ENCODE measurements at regions not wholly inside any gene's neighbourhood (a gene's known extent, or its start where the extent isn't known, plus 50 kb on each side); places are given as distances from the start of the nearest gene placed in this dataset.
"Not testable (repeated sequence)": the region's sequence is repeated elsewhere in the genome, so short reads cannot be mapped to it uniquely, and the experiment has no call there.

GRCh38 chr12:89151536-89151935 is 200.8 kb downstream of the DUSP6 start:
- DNase-seq, result no peak

DNA sequence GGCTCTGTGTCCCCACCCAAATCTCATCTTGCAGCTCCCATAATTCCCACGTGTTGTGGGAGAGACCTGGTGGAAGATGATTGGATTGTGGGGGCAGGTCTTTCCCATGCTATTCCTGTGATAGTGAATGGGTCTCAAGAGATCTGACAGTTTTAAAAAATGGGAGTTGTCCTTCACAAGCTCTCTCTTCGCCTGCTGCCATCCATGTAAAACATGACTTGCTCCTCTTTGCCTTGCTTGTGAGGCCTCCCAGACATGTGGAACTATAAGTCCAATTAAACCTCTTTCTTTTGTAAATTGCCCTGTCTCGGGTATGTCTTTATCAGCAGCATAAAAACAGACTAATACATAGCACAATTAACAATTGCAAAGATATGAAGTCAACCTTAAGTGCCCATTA is 201.5 kb downstream of the DUSP6 start:
- DNase-seq, result not testable (repeated sequence)

DNA sequence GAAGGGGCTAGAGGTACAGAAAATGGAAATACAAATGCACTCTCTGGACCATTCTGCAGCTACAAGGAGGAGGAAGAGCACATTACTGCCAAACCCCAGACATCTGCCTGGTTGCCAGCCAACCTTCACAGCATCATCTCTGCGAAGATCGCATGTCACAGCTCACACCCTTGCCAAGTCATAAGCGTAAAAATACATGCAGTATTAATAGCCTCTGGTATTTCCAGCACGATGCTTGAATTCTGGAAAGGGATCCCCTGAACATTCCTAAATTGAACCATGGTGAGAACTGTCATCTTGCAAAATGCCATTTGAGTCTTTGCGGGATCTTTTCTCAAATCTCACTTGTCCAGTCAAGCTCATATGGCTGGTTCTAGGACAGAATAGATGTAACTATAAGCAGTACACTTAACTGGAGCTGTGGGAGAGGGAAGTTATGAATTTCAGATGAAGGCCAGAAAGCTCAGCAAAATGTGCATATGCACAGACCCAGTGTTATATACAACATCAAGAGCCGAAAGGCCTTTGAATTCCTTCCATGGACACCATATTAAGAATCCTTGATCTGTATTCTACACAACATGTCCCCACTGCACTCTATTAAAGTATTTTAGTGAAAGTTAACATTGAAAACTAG is 211.6 kb downstream of the DUSP6 start:
- no peak for DNase-seq

GRCh38 chr12:89140141-89140540 is 212.2 kb downstream of the DUSP6 start:
- no peak for DNase-seq

- DNase-seq, result no peak
These were observed 212.9 kb downstream of the DUSP6 start for GRCh38 chr12:89139390-89139789.

DNA sequence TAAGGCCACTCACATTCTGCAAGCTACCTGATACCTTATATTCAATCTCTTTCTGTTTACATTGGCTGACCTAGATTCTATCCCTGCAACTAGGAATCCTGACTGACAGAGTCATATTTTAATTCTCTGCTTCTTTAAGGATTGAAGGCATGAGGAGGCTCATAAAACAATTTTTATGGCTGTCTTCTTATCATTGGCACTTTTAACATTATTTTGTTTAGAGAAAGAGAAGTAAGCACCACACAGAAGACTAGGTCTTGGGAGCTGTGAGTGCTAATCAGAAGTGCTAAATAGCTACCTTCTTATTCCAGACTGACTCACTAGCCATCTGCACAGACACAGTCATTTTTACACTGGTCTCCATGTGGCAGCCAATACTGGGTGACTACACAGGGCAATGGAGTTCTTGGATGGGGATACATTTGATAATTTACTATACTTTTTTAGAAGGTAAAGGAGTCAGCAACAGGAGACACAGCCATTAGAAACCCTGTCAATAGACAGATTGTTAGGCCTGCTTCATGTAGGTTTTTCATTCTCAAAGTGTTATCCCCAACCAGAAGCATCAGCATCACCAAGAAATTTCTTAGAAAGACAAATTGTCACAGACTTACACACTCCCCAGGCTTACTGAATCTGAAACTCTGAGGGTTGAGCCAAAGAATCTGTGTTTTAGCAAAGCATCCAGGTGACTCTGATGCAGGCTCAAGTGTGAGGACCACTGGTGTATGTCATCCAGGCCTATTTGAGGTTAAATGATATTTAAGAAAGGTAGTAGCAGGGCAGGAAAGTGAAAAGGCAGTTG is 214.1 kb downstream of the DUSP6 start:
- DNase-seq, result no peak

- no peak for DNase-seq
These were observed 216.2 kb downstream of the DUSP6 start for GRCh38 chr12:89135976-89136634.

- DNase-seq, result no peak
These were observed 218.0 kb downstream of the DUSP6 start for GRCh38 chr12:89134213-89134770.

- no peak for DNase-seq
These were observed 223.0 kb downstream of the DUSP6 start for GRCh38 chr12:89129167-89129870.

GRCh38 chr12:89126712-89127111 is 225.6 kb downstream of the DUSP6 start:
- DNase-seq, result no peak

GRCh38 chr12:89122852-89123251 is 229.4 kb downstream of the DUSP6 start:
- DNase-seq, result no peak

DNA sequence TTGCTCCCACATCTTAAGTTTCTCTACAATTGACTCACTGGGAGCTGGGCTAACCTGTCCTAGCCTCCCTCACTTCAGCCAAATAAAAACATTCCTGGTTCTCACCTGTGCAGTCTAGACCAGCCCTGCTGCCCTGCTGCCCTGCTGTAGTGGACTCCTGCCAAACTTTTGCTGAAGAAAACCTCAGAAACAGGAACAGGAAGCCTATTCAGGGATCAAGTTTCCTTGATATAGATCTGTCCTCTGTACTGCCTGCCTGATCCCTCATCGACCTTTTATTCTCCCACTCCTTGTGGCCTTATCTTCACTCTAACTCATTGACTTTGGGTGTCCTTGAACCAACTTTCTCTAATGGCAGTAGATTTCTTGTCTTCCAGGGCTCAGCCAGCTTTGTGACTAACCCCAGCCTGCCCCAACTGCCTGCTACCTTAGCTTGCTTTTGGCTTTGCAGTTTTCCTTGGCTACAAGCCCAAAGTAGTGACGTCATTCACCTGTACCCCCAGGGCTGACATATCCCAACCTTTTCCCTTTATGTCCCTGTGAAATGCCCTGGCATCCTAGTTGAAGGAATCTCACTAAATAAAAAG is 234.8 kb downstream of the DUSP6 start:
- no peak for DNase-seq

- DNase-seq, result no peak
These were observed 240.3 kb downstream of the DUSP6 start for GRCh38 chr12:89111964-89112363.

DNA sequence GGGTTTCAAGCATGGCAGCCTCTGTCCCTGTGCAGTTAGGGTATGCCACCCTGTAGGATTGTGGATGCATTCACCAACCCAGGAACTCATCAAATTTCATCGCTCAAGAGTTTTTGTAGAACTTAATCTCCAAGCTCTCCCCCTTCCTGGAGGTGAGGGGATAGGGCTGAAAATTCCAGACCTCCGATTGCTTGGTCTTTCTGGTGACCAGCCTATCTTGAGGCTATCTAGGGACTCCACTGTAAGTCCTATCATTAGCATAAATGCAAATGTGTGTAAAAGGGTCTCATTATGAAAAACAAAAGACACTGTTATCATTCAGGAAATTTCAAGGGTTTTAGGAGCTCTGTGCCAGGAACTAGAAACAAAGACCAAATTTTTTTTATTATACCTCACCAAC is 244.0 kb downstream of the DUSP6 start:
- no peak for DNase-seq

- no peak for DNase-seq
These were observed 245.4 kb downstream of the DUSP6 start for GRCh38 chr12:89106950-89107349.

DNA sequence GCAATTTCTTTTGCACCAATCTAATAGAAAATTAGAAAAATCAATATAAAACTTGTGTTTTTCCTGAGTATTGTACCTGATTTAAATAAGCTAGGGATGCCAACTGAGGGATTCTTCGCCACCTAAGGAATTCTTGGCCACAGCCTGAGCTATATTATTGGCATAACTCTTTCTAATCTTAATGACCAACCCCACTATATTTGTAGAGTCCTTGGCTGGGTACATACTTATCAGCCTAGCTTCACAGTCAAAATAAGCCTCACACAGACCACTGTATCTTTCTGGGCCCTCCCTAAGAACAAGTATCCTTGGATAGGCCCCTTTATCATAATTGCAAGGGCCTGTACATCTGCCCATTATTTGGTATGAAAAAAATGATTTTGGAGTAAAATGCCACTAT is 247.1 kb downstream of the DUSP6 start:
- DNase-seq, result no peak

GRCh38 chr12:89103831-89104230 is 248.5 kb downstream of the DUSP6 start:
- DNase-seq, result no peak

GRCh38 chr12:89101440-89101839 is 250.9 kb downstream of the DUSP6 start:
- no peak for DNase-seq

DNA sequence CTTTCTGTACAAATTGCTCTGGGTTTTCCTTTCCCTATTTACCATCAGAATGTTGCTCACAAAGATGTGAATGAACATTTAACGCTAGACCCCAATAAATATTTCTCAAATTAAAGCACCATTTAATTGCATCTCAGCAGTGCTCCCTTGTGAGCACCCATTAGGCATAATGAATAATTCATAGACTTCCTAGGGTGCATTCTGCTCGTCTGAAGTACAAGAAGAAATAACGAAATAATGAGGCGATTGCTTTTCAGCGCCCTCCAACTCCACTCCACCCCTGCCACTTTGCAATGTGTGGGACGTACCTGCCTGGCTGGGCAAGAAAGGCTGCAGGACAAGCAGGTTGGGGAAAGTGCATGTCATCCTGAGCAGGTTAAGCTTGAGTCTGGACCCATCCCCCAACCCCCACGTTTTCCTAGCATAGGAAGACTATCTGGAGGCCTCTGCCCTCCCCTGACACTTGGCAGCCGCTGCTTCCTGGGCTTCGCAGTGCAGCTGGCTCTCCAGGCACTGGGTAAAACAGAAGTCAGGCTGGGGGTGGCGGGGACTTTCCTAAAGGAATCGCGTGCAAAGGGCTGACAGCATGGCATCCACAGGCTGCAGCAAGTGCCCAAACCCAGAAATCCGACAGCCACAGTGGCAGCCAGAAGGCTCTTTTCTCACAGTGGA is 253.7 kb downstream of the DUSP6 start:
- no peak for DNase-seq

DNA sequence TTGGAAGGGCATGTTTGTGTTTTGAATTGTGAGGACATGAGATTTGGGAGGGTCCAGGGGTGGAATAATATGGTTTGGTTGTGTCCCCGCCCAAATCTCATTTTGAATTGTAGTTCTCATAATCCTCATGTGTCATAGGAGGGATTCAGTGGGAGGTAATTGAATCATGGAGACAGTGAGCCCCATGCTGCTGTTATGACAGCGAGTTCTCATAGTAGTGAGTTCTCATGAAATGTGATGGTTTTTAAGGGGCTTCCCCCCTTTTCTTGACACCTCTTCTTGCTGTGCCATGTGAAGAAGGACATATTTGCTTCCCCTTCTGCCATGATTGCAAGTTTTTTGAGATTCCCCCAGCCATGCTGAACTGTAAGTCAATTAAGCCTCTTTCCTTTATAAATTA is 260.0 kb downstream of the DUSP6 start:
- no peak for DNase-seq

GRCh38 chr12:89091293-89091841 is 260.9 kb downstream of the DUSP6 start:
- DNase-seq, result no peak

DNA sequence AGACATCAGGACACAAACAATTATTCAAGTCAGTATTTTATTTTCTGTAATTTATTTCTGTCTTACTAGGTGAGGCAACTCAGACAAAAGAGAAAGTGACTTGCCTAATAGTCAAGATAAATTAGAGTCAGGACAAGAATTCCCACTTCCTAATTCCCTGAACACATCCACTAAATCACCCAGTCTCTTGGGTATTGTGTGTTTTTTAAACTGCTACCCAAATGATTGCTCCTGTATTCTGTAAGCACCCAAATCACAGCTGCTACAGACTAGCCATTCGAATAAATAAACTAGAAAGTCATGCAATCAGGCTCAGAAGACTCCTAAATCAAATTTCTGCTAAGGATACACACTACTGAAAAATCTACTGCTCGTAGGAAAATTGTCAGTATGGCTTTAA is 263.0 kb downstream of the DUSP6 start:
- no peak for DNase-seq
